Panc1 (cell line): ENCODE measurements at regions not wholly inside any gene's neighbourhood (a gene's known extent, or its start where the extent isn't known, plus 50 kb on each side); places are given as distances from the start of the nearest gene placed in this dataset.
A peak's percentile ranks its signal among the peaks of the same experiment; 100 is the strongest.

ENCODE experiments used
- ATAC-seq: fragments of 200-7000 bp; cut with Tn5 transposase; 2 replicates; pipeline ENCODE4 v1.9.1; 2020; ENCODE audit warnings: mild to moderate bottlenecking, moderate library complexity
- BruUV-seq: library from RNA; stranded (reverse); fragments of 400-500 nt; replicated peaks from 2 replicates; lab custom pipeline; 2021; lab: Mats Ljungman, UMichigan
- CTCF ChIA-PET: fragments of 300-600 bp; sonication (Branson Sonifier 250); formaldehyde crosslinking; loops from one replicate; lab custom pipeline; 2022; ENCODE audit warnings: antibody characterized with exemption; lab: Charles Lee
- POLR2A ChIA-PET: fragments of 300-600 bp; sonication (Branson Sonifier 250); formaldehyde crosslinking; loops from one replicate; lab custom pipeline; 2022; ENCODE audit warnings: antibody characterized with exemption; lab: Charles Lee
- DNase-seq: peaks from one replicate; pipeline ENCODE4 v3.0.0-alpha.2; 2010; ENCODE audit warnings: low read depth, low spot score
- H3K27ac ChIP-seq: 2 replicates; pipeline ENCODE4 v1.5.1; 2011; ENCODE audit warnings: mild to moderate bottlenecking, low read length, inconsistent platforms
- H3K27me3 ChIP-seq: fragments of 200-500 bp; sonication (Bioruptor generic); 2 replicates; pipeline ENCODE4 v1.6.0; 2014; ENCODE audit warnings: low read length, inconsistent platforms; ENCODE audit not compliant: control insufficient read depth, insufficient read depth
- H3K36me3 ChIP-seq: fragments of 200-500 bp; sonication (Bioruptor generic); 2 replicates; pipeline ENCODE4 v1.5.1; 2014; ENCODE audit warnings: inconsistent platforms, mild to moderate bottlenecking, low read length, moderate library complexity; ENCODE audit not compliant: control insufficient read depth, insufficient read depth
- H3K4me1 ChIP-seq: 2 replicates; pipeline ENCODE4 v1.5.1; 2011; ENCODE audit warnings: inconsistent platforms, mild to moderate bottlenecking, low read length, moderate library complexity; ENCODE audit not compliant: control insufficient read depth, insufficient read depth
- H3K4me3 ChIP-seq, 2 experiments: 2 replicates each; pipeline ENCODE4 v1.5.1; 2011 to 2012; ENCODE audit warnings: low read depth in 2 of 2, low read length in 2 of 2, mild to moderate bottlenecking in 2 of 2, inconsistent platforms in 1 of 2, moderate library complexity in 1 of 2
- H3K9me3 ChIP-seq: fragments of 200-500 bp; sonication (Bioruptor generic); 2 replicates; pipeline ENCODE4 v1.5.1; 2014; ENCODE audit warnings: low read depth, mild to moderate bottlenecking, inconsistent platforms, low read length, moderate library complexity; ENCODE audit not compliant: control insufficient read depth, insufficient read depth
- CTCF ChIP-seq: fragments of 450-650 bp; IDR thresholded peaks from 2 replicates; pipeline ENCODE4 v1.5.1; 2017; ENCODE audit warnings: mild to moderate bottlenecking
- POLR2AphosphoS5 ChIP-seq: IDR thresholded peaks from 2 replicates; pipeline ENCODE4 v1.6.1; 2012; ENCODE audit warnings: mild to moderate bottlenecking, low read depth, low read length, moderate library complexity
- REST ChIP-seq, 2 experiments: IDR thresholded peaks; 2 replicates each; pipeline ENCODE4 v1.6.1; 2011 to 2012; ENCODE audit warnings: low read depth in 2 of 2, control low read depth in 1 of 2, low read length in 1 of 2, mild to moderate bottlenecking in 1 of 2, moderate library complexity in 1 of 2; ENCODE audit not compliant: insufficient read depth in 1 of 2
- SIN3A ChIP-seq: IDR thresholded peaks from 2 replicates; pipeline ENCODE4 v1.6.1; 2012; ENCODE audit warnings: low read depth, mild to moderate bottlenecking, low read length, moderate library complexity, borderline replicate concordance; ENCODE audit not compliant: insufficient read depth
- TCF7L2 ChIP-seq: IDR thresholded peaks from 2 replicates; pipeline ENCODE4 v1.6.1; 2011; ENCODE audit warnings: mild to moderate bottlenecking, low read depth, low read length, inconsistent platforms
- in situ Hi-C: cut with HindIII; loops from 2 replicates; pipeline ENCODE4 v1.10.0; 2016; ENCODE audit warnings: low sequenced_read_pairs, low pct_unique_long_range_greater_than_20kb
- intact Hi-C: fragments of 100-400 bp; cut with micrococcal nuclease; formaldehyde crosslinking; loops from one replicate; pipeline ENCODE4 v1.10.0; 2022; ENCODE audit not compliant: unreplicated experiment

GRCh38 chr9:73667749-73668148 is 516.1 kb downstream of the ANXA1 start:
- Histone ChIP-seq H3K4me3 (no peak overlapping the region), H3K9me3 (no peaks in the 10 kb centered on the region), H3K27me3 (no peaks in the 10 kb centered on the region), H3K4me1 (no peaks in the 10 kb centered on the region), H3K27ac (no peak overlapping the region), H3K36me3 (no peaks in the 10 kb centered on the region)
- no peak for ATAC-seq
- in situ Hi-C loops (no loop called here), intact Hi-C loops (no loop called here)
- no peak for TF ChIP-seq TCF7L2
- TF ChIP-seq REST (IDR thresholded peaks at IDR 0.05; ENCODE audit: insufficient read depth in 1 of 2, low read depth in 2 of 2, low read length in 1 of 2), result no peak
- no peak for TF ChIP-seq POLR2AphosphoS5
- TF ChIP-seq SIN3A, result no peak
- peak; percentile 20; the same call in 1 of the 2 replicates for TF ChIP-seq CTCF
- DNase-seq, result no peak
- ChIA-PET CTCF (no interaction called here), POLR2A (no interaction called here)
- no TSS peak for BruUV-seq

GRCh38 chr9:73680831-73681230 is 529.2 kb downstream of the ANXA1 start:
- BruUV-seq, result no TSS peak
- Histone ChIP-seq H3K9me3 (no peaks in the 10 kb centered on the region), H3K27ac (no peak overlapping the region), H3K4me3 (no peak overlapping the region), H3K27me3 (no peaks in the 10 kb centered on the region), H3K4me1 (no peaks in the 10 kb centered on the region), H3K36me3 (no peaks in the 10 kb centered on the region)
- no peak for ATAC-seq
- in situ Hi-C loops, result no loop called here
- CTCF ChIA-PET, result no interaction called here
- intact Hi-C loops, result loop anchor here (5.0 to 10.0 kb wide), 2 partner anchors 694 to 1061 kb away; no protein-coding TSS in a partner anchor
- no peak for DNase-seq
- POLR2A ChIA-PET, result no interaction called here
- no peak for TF ChIP-seq REST (IDR thresholded peaks at IDR 0.05; ENCODE audit: insufficient read depth in 1 of 2, low read depth in 2 of 2, low read length in 1 of 2)
- no peak for TF ChIP-seq POLR2AphosphoS5
- TF ChIP-seq SIN3A, result no peak
- no peak for TF ChIP-seq CTCF
- TF ChIP-seq TCF7L2, result no peak
